ENCODE measurements at regions not wholly inside any gene's neighbourhood (a gene's known extent, or its start where the extent isn't known, plus 50 kb on each side); places are given as distances from the start of the nearest gene placed in this dataset.

GRCh38 chr7:155211173-155211572 lies 86.5 kb upstream of the INSIG1 start:
- in situ Hi-C loops (cut with MboI; ENCODE audit: low pct_ligation_motif_present in 1 of 4, low pct_unique_long_range_greater_than_20kb in 1 of 4, low sequenced_read_pairs in 3 of 4), result no loop called here
- H3K27ac ChIP-seq, result no peak overlapping the region
- H3K4me3 ChIP-seq, result no peak overlapping the region
- TF ChIP-seq POLR2A (IDR thresholded peaks at IDR 0.05) (no peak), POLR2AphosphoS5 (IDR thresholded peaks at IDR 0.05) (no peak), CTCF (IDR thresholded peaks at IDR 0.05) (no peak), EP300 (IDR thresholded peaks at IDR 0.05; ENCODE audit: low read depth) (no peak)
- H3K27me3 ChIP-seq, result peaks cover 28% of the 10 kb centered on the region
- no peaks in the 10 kb centered on the region for H3K9me3 ChIP-seq
- 87% methylated on average over 6 of the region's 6 CpGs; no CpG with 5 or more reads in 1 of the 2 donors for WGBS, 2 donors (ENCODE audit: low coverage in 1 of 2)
- DNase-seq, result no peak
- H3K36me3 ChIP-seq, result no peaks in the 10 kb centered on the region
- peaks cover 0 to 11% (median 6%) of the 10 kb centered on the region in 4 donors for H3K4me1 ChIP-seq
- intact Hi-C loops (cut with DNase I; ENCODE audit: low total_unique reads), result no loop called here

- no peak overlapping the region for H3K27ac ChIP-seq
- TF ChIP-seq POLR2A (IDR thresholded peaks at IDR 0.05) (no peak), EP300 (IDR thresholded peaks at IDR 0.05; ENCODE audit: low read depth) (no peak), CTCF (IDR thresholded peaks at IDR 0.05) (no peak), POLR2AphosphoS5 (IDR thresholded peaks at IDR 0.05) (no peak)
- WGBS, 2 donors (ENCODE audit: low coverage in 1 of 2), result 85% methylated on average over 4 of the region's 4 CpGs; no CpG with 5 or more reads in 1 of the 2 donors
- no peak for DNase-seq
- in situ Hi-C loops (cut with MboI; ENCODE audit: low pct_ligation_motif_present in 1 of 4, low pct_unique_long_range_greater_than_20kb in 1 of 4, low sequenced_read_pairs in 3 of 4), result no loop called here
- H3K9me3 ChIP-seq, result no peaks in the 10 kb centered on the region
- H3K36me3 ChIP-seq, result no peaks in the 10 kb centered on the region
- intact Hi-C loops (cut with DNase I; ENCODE audit: low total_unique reads), result no loop called here
- H3K4me3 ChIP-seq, result no peak overlapping the region
- H3K27me3 ChIP-seq, result peaks cover 32% of the 10 kb centered on the region
- H3K4me1 ChIP-seq, result peaks cover 0 to 11% (median 6%) of the 10 kb centered on the region in 4 donors
These were observed 85.9 kb upstream of the INSIG1 start for GRCh38 chr7:155211761-155212160.

GRCh38 chr7:155212301-155213015 lies 85.2 kb upstream of the INSIG1 start:
- WGBS, 2 donors (ENCODE audit: low coverage in 1 of 2), result 74 to 100% methylated on average over 1 to 15 of the region's 15 CpGs
- intact Hi-C loops (cut with DNase I; ENCODE audit: low total_unique reads), result no loop called here
- H3K27ac ChIP-seq, result no peak overlapping the region
- DNase-seq, result no peak
- in situ Hi-C loops (cut with MboI; ENCODE audit: low pct_ligation_motif_present in 1 of 4, low pct_unique_long_range_greater_than_20kb in 1 of 4, low sequenced_read_pairs in 3 of 4), result no loop called here
- H3K36me3 ChIP-seq, result no peaks in the 10 kb centered on the region
- peaks cover 0 to 11% (median 6%) of the 10 kb centered on the region in 4 donors for H3K4me1 ChIP-seq
- no peak for TF ChIP-seq CTCF (IDR thresholded peaks at IDR 0.05)
- TF ChIP-seq POLR2A (IDR thresholded peaks at IDR 0.05), result no peak
- no peak for TF ChIP-seq POLR2AphosphoS5 (IDR thresholded peaks at IDR 0.05)
- TF ChIP-seq EP300 (IDR thresholded peaks at IDR 0.05; ENCODE audit: low read depth), result no peak
- peaks cover 32% of the 10 kb centered on the region for H3K27me3 ChIP-seq
- no peaks in the 10 kb centered on the region for H3K9me3 ChIP-seq
- H3K4me3 ChIP-seq, result no peak overlapping the region

- H3K27ac ChIP-seq, result no peak overlapping the region
- 78 to 80% methylated on average over 1 to 3 of the region's 4 CpGs for WGBS, 2 donors (ENCODE audit: low coverage in 1 of 2)
- TF ChIP-seq EP300 (IDR thresholded peaks at IDR 0.05; ENCODE audit: low read depth) (no peak), POLR2AphosphoS5 (IDR thresholded peaks at IDR 0.05) (no peak), POLR2A (IDR thresholded peaks at IDR 0.05) (no peak), CTCF (IDR thresholded peaks at IDR 0.05) (no peak)
- peaks cover 32% of the 10 kb centered on the region for H3K27me3 ChIP-seq
- in situ Hi-C loops (cut with MboI; ENCODE audit: low pct_ligation_motif_present in 1 of 4, low pct_unique_long_range_greater_than_20kb in 1 of 4, low sequenced_read_pairs in 3 of 4), result no loop called here
- intact Hi-C loops (cut with DNase I; ENCODE audit: low total_unique reads), result no loop called here
- H3K4me3 ChIP-seq, result no peak overlapping the region
- H3K4me1 ChIP-seq, result peaks cover 0 to 11% (median 6%) of the 10 kb centered on the region in 4 donors
- no peaks in the 10 kb centered on the region for H3K36me3 ChIP-seq
- DNase-seq, result no peak
- no peaks in the 10 kb centered on the region for H3K9me3 ChIP-seq
These were observed 84.3 kb upstream of the INSIG1 start for GRCh38 chr7:155213385-155213784.
